BLaER1 (cell line): ENCODE measurements at regions not wholly inside any gene's neighbourhood (a gene's known extent, or its start where the extent isn't known, plus 50 kb on each side); places are given as distances from the start of the nearest gene placed in this dataset.

Experiments
- H3K27ac ChIP-seq: shearing (Covaris generic); formaldehyde crosslinking; 2 replicates; pipeline ENCODE4 v1.8.1; 2022
- H3K27me3 ChIP-seq: shearing (Covaris generic); formaldehyde crosslinking; 2 replicates; pipeline ENCODE4 v1.8.1; 2022
- H3K36me3 ChIP-seq: shearing (Covaris generic); formaldehyde crosslinking; 2 replicates; pipeline ENCODE4 v1.8.1; 2022
- H3K4me1 ChIP-seq: shearing (Covaris generic); formaldehyde crosslinking; 2 replicates; pipeline ENCODE4 v1.8.1; 2022
- H3K4me2 ChIP-seq: shearing (Covaris generic); formaldehyde crosslinking; 2 replicates; pipeline ENCODE4 v1.8.1; 2022
- H3K4me3 ChIP-seq: shearing (Covaris generic); formaldehyde crosslinking; 2 replicates; pipeline ENCODE4 v1.8.1; 2022
- H3K9ac ChIP-seq: shearing (Covaris generic); formaldehyde crosslinking; 2 replicates; pipeline ENCODE4 v1.8.1; 2022
- H3K9me3 ChIP-seq: shearing (Covaris generic); formaldehyde crosslinking; 2 replicates; pipeline ENCODE4 v1.8.1; 2022
- H4K20me1 ChIP-seq: shearing (Covaris generic); formaldehyde crosslinking; 2 replicates; pipeline ENCODE4 v1.8.1; 2022
- Cebpa-rat ChIP-seq: shearing (Covaris generic); IDR thresholded peaks from 2 replicates; pipeline ENCODE4 v1.8.1; 2022

DNA sequence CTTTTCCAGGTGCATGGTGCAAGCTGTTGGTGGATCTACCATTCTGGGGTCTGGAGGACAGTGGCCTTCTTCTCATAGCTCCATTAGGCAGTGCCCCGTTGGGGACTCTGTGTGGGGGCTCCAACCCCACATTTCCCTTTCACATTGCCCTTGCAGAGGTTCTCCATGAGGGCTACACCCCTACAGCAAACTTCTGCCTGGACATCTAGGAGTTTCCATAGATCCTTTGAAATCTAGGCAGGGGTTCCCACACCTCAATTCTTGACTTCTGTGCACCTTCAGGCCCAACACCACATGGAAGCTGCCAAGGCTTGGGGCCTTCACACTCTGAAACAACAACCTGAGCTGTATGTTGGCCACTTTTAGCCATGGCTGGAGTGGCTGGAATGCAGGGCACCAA is 282.8 kb upstream of the SASH1 start:
- TF ChIP-seq Cebpa-rat: no peak
- H3K27me3 ChIP-seq: no peaks in the 10 kb centered on the region
- H3K27ac ChIP-seq: no peak overlapping the region
- H3K9ac ChIP-seq: no peak overlapping the region
- H3K9me3 ChIP-seq: peaks cover 27% of the 10 kb centered on the region
- H4K20me1 ChIP-seq: no peaks in the 10 kb centered on the region
- no peak overlapping the region for H3K4me2 ChIP-seq
- H3K36me3 ChIP-seq: no peaks in the 10 kb centered on the region
- no peak overlapping the region for H3K4me3 ChIP-seq
- H3K4me1 ChIP-seq: no peaks in the 10 kb centered on the region

DNA sequence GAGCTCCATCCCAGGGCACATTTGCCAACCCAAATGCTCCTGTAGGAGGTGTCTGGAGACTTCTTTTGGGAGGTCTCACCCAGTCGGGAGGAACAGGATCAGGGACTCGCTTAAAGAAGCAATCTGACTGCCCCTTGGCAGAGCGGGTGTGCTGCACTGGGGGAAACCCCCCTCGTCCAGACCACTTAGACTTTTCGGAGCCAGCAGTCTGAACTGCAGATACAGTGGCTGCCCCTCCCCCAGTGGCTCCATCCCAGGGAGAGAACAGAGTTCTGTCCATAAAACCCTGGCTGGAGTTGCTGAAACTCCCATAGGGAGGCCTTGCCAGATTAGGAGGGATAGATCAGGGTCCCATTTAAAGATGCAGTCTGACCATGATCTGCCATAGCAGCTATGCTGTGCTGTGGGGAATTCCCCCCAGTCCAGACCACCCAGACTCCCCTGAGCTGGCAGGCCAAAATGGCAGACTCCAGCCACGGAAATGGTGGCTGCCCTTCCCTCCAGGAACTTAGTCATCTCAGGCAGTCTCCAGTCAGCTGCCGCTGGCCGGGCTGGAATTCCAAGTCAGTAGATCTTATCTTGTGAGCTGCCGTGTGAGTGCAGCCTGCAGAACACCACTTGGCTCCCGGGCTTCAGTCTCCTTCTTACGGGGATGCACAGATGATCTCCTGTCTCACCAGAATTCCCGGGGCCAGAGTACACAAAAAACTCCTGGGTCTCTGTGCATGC is 278.1 kb upstream of the SASH1 start:
- no peaks in the 10 kb centered on the region for H4K20me1 ChIP-seq
- H3K36me3 ChIP-seq: no peaks in the 10 kb centered on the region
- H3K27me3 ChIP-seq: no peaks in the 10 kb centered on the region
- no peak overlapping the region for H3K27ac ChIP-seq
- H3K4me1 ChIP-seq: no peaks in the 10 kb centered on the region
- no peak overlapping the region for H3K9ac ChIP-seq
- H3K4me3 ChIP-seq: no peak overlapping the region
- peaks cover 18% of the 10 kb centered on the region for H3K9me3 ChIP-seq
- H3K4me2 ChIP-seq: no peak overlapping the region
- TF ChIP-seq Cebpa-rat: no peak

DNA sequence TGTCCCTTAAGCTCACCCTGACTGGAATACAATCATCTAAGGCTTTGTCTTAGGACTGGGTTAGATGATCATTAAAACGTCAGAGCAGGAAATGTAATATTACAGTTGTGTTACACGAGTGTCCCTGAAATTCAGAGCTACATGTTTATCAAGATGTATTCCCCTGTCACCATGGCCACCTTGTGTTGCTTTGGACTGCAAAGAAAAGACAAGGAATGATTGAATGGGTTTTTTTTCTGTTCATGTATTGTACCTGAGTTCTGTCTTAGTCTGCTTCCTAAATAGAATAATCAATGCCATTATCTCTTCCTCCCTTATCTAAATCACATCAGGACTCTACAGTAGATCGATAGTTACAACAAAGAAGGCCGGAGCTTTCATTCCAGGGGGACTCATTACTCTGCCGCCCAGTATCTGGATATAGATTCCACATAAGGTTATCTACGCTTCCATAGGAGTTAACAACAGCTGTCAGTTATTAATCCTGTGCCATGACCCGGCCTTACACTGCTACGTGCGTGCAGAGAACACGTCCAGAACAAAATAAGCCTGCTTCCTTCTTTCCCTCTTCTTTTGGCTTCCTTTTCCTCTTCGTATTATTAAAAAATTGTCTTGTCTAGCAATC is 274.1 kb upstream of the SASH1 start:
- Histone ChIP-seq H3K36me3 (no peaks in the 10 kb centered on the region), H4K20me1 (no peaks in the 10 kb centered on the region), H3K4me2 (no peak overlapping the region), H3K27ac (no peak overlapping the region), H3K4me1 (no peaks in the 10 kb centered on the region), H3K27me3 (no peaks in the 10 kb centered on the region), H3K9ac (no peak overlapping the region), H3K9me3 (no peaks in the 10 kb centered on the region), H3K4me3 (no peak overlapping the region)
- TF ChIP-seq Cebpa-rat: no peak

DNA sequence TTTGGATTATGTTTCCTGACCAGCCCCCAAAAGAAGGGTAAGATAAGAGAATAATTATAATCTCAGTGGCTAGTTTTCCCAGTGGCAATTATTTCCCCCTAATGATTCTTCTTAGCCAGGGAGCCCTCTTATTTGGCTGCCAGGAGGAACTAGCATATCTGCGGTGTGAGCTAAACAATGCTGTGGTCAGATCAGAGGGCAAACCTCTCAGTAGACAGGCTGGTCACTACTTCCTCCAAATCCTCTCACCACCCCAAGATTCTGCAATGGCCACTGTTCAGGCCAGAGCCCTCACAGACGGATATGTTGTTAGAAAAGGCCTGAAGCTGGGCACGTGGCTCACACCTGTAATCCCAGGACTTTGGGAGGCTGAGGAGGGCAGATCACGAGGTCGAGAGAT is 273.4 kb upstream of the SASH1 start:
- no peak overlapping the region for H3K27ac ChIP-seq
- no peak overlapping the region for H3K4me3 ChIP-seq
- H3K4me1 ChIP-seq: no peaks in the 10 kb centered on the region
- no peak for TF ChIP-seq Cebpa-rat
- no peaks in the 10 kb centered on the region for H3K27me3 ChIP-seq
- H3K36me3 ChIP-seq: no peaks in the 10 kb centered on the region
- H3K9ac ChIP-seq: no peak overlapping the region
- no peaks in the 10 kb centered on the region for H3K9me3 ChIP-seq
- no peaks in the 10 kb centered on the region for H4K20me1 ChIP-seq
- no peak overlapping the region for H3K4me2 ChIP-seq

DNA sequence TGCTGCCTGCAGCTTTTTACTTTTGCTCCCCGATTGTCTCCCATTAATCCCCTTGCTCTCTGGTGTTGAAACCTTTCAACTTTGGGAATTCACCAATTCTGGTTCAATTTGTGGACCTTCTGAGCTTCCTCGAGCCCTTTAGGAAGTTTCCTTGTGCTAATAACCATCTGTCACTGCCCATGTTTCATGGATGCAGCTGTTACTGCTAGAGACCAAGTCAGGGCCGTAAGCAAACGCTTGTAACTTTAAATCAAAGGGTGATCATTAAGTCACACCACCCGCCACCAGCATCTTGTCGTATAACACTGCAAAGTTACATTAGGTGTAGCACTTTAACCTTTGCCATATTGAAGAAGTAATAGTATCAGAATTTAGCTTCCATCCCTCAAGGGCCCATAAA is 268.3 kb upstream of the SASH1 start:
- Histone ChIP-seq H3K4me2 (no peak overlapping the region), H3K27me3 (no peaks in the 10 kb centered on the region), H3K4me3 (no peak overlapping the region), H3K9ac (no peak overlapping the region), H4K20me1 (no peaks in the 10 kb centered on the region), H3K9me3 (no peaks in the 10 kb centered on the region), H3K4me1 (no peaks in the 10 kb centered on the region), H3K36me3 (no peaks in the 10 kb centered on the region), H3K27ac (no peak overlapping the region)
- TF ChIP-seq Cebpa-rat: no peak

DNA sequence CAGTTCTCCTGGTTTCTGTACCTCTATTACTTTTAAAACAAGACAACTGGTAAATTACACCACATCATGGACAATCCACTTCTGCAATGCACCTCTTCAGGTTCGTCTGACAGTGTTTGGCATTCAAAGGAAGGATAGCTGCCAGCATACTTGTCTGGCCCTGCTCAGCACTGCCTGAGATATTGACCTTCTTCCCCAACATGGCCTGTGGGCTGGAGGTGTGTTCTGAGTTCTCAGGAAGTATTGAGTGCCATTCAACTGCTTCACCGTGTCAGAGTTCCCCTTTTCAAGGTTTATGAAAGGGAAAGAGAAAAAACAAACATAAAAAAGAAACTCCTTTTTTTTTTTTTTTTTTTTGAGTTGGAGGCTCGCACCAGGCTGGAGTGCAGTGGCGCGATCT is 267.9 kb upstream of the SASH1 start:
- Histone ChIP-seq H3K4me3 (no peak overlapping the region), H3K27me3 (no peaks in the 10 kb centered on the region), H3K36me3 (no peaks in the 10 kb centered on the region), H3K9me3 (no peaks in the 10 kb centered on the region), H3K27ac (no peak overlapping the region), H3K4me1 (no peaks in the 10 kb centered on the region), H3K9ac (no peak overlapping the region), H3K4me2 (no peak overlapping the region), H4K20me1 (no peaks in the 10 kb centered on the region)
- no peak for TF ChIP-seq Cebpa-rat

DNA sequence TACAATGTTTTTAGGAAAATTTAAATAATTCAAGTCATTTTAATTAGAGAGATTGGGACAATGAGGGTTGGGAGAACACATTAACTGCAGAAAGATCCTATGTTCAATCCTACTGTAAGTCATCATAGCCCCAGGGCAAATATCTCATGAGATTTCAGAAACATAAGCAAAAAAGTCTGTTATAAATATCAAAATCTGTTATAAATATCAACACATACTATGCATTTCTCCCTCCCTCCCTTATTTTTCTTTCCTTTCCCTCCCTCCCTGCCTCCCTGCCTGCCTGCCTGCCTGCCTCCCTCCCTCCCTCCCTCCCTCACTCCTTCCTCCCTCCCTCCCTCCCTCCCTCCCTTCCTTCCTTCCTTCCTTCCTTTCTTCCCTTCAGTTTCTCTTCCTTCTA is 267.3 kb upstream of the SASH1 start:
- Histone ChIP-seq H3K4me1 (no peaks in the 10 kb centered on the region), H4K20me1 (no peaks in the 10 kb centered on the region), H3K4me2 (no peak overlapping the region), H3K27ac (no peak overlapping the region), H3K9ac (no peak overlapping the region), H3K4me3 (no peak overlapping the region), H3K27me3 (no peaks in the 10 kb centered on the region), H3K36me3 (no peaks in the 10 kb centered on the region), H3K9me3 (no peaks in the 10 kb centered on the region)
- no peak for TF ChIP-seq Cebpa-rat

DNA sequence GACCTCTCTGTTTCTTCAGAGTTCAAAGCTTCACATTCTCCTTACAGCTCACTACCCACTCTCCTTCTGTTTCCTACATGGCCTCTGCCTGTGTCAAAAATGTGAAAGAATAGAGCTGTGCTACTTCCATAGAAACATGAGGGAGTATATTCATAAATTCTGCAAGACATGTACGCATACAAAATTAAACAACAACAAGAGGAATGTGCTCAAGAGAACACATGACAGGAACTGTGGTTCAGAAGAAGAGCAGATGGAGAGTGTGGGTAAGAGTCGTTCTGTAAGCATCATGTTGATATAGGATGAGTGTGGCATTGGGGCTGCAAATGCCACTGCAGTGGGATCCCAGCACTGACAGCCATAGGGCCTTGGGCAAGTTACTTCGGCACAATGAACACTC is 266.6 kb upstream of the SASH1 start:
- no peaks in the 10 kb centered on the region for H3K4me1 ChIP-seq
- no peak overlapping the region for H3K4me2 ChIP-seq
- no peaks in the 10 kb centered on the region for H3K27me3 ChIP-seq
- no peaks in the 10 kb centered on the region for H3K9me3 ChIP-seq
- H3K4me3 ChIP-seq: no peak overlapping the region
- H3K9ac ChIP-seq: no peak overlapping the region
- H3K27ac ChIP-seq: no peak overlapping the region
- TF ChIP-seq Cebpa-rat: no peak
- no peaks in the 10 kb centered on the region for H4K20me1 ChIP-seq
- H3K36me3 ChIP-seq: no peaks in the 10 kb centered on the region

DNA sequence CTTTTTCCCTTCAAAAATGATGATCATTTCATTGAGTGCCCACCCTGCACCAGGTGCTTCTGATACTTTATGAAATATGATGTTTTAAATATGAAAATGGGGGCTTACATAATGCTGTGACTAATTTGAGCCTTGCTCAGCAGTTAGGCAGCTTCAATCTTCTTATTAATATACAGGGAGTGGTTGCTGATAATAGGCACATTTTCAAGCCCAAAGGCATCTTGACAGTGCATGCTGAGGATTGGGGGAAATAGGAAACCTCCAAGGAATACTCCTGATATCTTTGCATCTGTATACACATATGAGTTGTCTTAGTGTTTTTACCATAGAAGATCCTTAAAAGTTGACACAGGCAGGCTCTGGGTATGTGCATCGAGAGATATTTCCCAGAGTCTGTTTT is 262.3 kb upstream of the SASH1 start:
- Histone ChIP-seq H3K36me3 (no peaks in the 10 kb centered on the region), H3K4me1 (no peaks in the 10 kb centered on the region), H3K27ac (no peak overlapping the region), H3K4me3 (no peak overlapping the region), H3K4me2 (no peak overlapping the region), H3K9me3 (no peaks in the 10 kb centered on the region), H3K9ac (no peak overlapping the region), H4K20me1 (no peaks in the 10 kb centered on the region), H3K27me3 (no peaks in the 10 kb centered on the region)
- no peak for TF ChIP-seq Cebpa-rat

DNA sequence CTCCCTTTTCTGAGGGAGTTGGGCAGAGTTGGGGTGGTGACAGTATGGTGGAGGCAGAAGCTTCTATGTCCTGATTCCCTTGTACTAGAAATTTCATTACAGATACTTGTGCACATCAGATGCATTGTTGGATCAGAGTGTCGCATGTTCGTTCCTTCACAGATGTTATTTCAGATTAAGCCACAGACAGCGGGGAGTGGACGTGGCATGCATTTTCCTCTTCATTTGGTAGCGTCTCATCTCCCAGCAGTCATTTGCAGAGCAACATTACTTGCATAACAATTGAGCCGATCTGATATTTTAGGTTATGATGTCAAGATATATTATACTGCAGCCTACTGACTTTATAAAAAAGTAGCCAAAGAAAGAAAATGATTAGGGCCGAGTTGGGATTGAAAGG is 261.6 kb upstream of the SASH1 start:
- Histone ChIP-seq H3K9me3 (no peaks in the 10 kb centered on the region), H3K27me3 (no peaks in the 10 kb centered on the region), H3K27ac (no peak overlapping the region), H3K9ac (no peak overlapping the region), H3K4me3 (no peak overlapping the region), H3K4me1 (no peaks in the 10 kb centered on the region), H3K4me2 (no peak overlapping the region), H4K20me1 (no peaks in the 10 kb centered on the region), H3K36me3 (no peaks in the 10 kb centered on the region)
- TF ChIP-seq Cebpa-rat: no peak
